Neural cell (in vitro differentiated cells): ENCODE measurements at regions not wholly inside any gene's neighbourhood (a gene's known extent, or its start where the extent isn't known, plus 50 kb on each side); places are given as distances from the start of the nearest gene placed in this dataset.

Experiments
- H2AFZ ChIP-seq: fragments of 200-600, 300-800 bp; sonication (generic), shearing (Covaris generic); 2 replicates; pipeline ENCODE4 v1.6.0; 2014; ENCODE audit warnings: low read depth, mild to moderate bottlenecking, antibody characterized with exemption, low read length, moderate library complexity
- H3F3A ChIP-seq: fragments of 200-600 bp; shearing (Covaris generic); 2 replicates; pipeline ENCODE4 v1.6.1; 2016; ENCODE audit warnings: mild to moderate bottlenecking, moderate library complexity, mixed read lengths, antibody characterized with exemption, low read length; ENCODE audit not compliant: insufficient read depth, poor library complexity, severe bottlenecking
- H3K27ac ChIP-seq: fragments of 200-600, 300-800 bp; sonication (generic), shearing (Covaris generic); 2 replicates; pipeline ENCODE4 v1.5.1; 2014; ENCODE audit warnings: mild to moderate bottlenecking, low read length, moderate library complexity
- H3K27me3 ChIP-seq: fragments of 300-800, 200-600 bp; sonication (generic), shearing (Covaris generic); 2 replicates; pipeline ENCODE4 v1.6.0; 2014; ENCODE audit warnings: mild to moderate bottlenecking, low read depth, low read length, moderate library complexity; ENCODE audit not compliant: insufficient read depth
- H3K36me3 ChIP-seq: fragments of 300-800, 200-600 bp; sonication (generic), shearing (Covaris generic); 2 replicates; pipeline ENCODE4 v1.5.1; 2014; ENCODE audit warnings: mild to moderate bottlenecking, antibody characterized with exemption, low read length, moderate library complexity; ENCODE audit not compliant: insufficient read depth
- H3K4me2 ChIP-seq: fragments of 300-800, 200-600 bp; sonication (generic), shearing (Covaris generic); 2 replicates; pipeline ENCODE4 v1.6.0; 2014; ENCODE audit warnings: mild to moderate bottlenecking, low read length
- H3K4me3 ChIP-seq: fragments of 300-800, 200-600 bp; sonication (generic), shearing (Covaris generic); 2 replicates; pipeline ENCODE4 v1.5.1; 2014; ENCODE audit warnings: mild to moderate bottlenecking, low read length, moderate library complexity
- H3K79me2 ChIP-seq: fragments of 200-600 bp; shearing (Covaris generic); replicated peaks from 2 replicates; pipeline ENCODE4 v1.6.0; 2014; ENCODE audit warnings: mild to moderate bottlenecking, low read length, moderate library complexity; ENCODE audit not compliant: insufficient read depth
- H3K9ac ChIP-seq: fragments of 300-800, 200-600 bp; sonication (generic), shearing (Covaris generic); 2 replicates; pipeline ENCODE4 v1.6.1; 2016; ENCODE audit warnings: mild to moderate bottlenecking, low read length, mixed read lengths
- H3K9me2 ChIP-seq: fragments of 200-600 bp; shearing (Covaris generic); 2 replicates; pipeline ENCODE4 v1.6.1; 2016; ENCODE audit warnings: mild to moderate bottlenecking, low read length, mixed read lengths; ENCODE audit not compliant: insufficient read depth
- H3K9me3 ChIP-seq: fragments of 200-600, 300-800 bp; sonication (generic), shearing (Covaris generic); 2 replicates; pipeline ENCODE4 v1.6.1; 2016; ENCODE audit warnings: mild to moderate bottlenecking, mixed run types, low read length, moderate library complexity, mixed read lengths
- H4K20me1 ChIP-seq: fragments of 200-600 bp; shearing (Covaris generic); 2 replicates; pipeline ENCODE4 v1.6.1; 2016; ENCODE audit warnings: mild to moderate bottlenecking, mixed run types; ENCODE audit not compliant: insufficient read depth
- EP300 ChIP-seq: fragments of 450-650 bp; conservative IDR thresholded peaks from 2 replicates; pipeline ENCODE4 v1.6.1; 2014; ENCODE audit warnings: antibody characterized with exemption, mild to moderate bottlenecking, moderate library complexity; ENCODE audit not compliant: poor library complexity, severe bottlenecking
- EZH2 ChIP-seq: fragments of 200-600, 300-800 bp; shearing (Covaris generic), sonication (generic); IDR thresholded peaks from 2 replicates; pipeline ENCODE4 v1.6.1; 2014; ENCODE audit warnings: antibody characterized with exemption, low read length, borderline replicate concordance, mild to moderate bottlenecking; ENCODE audit not compliant: insufficient read depth, poor library complexity, severe bottlenecking
- MXI1 ChIP-seq: fragments of 450-650 bp; conservative IDR thresholded peaks from 2 replicates; pipeline ENCODE4 v1.6.1; 2014; ENCODE audit warnings: antibody characterized with exemption, mild to moderate bottlenecking; ENCODE audit not compliant: poor library complexity, severe bottlenecking
- POLR2AphosphoS5 ChIP-seq: IDR thresholded peaks from 2 replicates; pipeline ENCODE4 v1.6.1; 2012
- RAD21 ChIP-seq: fragments of 450-650 bp; conservative IDR thresholded peaks from 2 replicates; pipeline ENCODE4 v1.6.1; 2014; ENCODE audit warnings: antibody characterized with exemption, mild to moderate bottlenecking, moderate library complexity
- SMC3 ChIP-seq: fragments of 450-650 bp; conservative IDR thresholded peaks from 2 replicates; pipeline ENCODE4 v1.6.1; 2014; ENCODE audit warnings: antibody characterized with exemption, mild to moderate bottlenecking, moderate library complexity; ENCODE audit not compliant: poor library complexity
- TAF1 ChIP-seq: IDR thresholded peaks from 2 replicates; pipeline ENCODE4 v1.6.1; 2012; ENCODE audit warnings: low read depth
- TF ChIP-seq, protein P1 (sequence below): IDR thresholded peaks from 2 replicates; pipeline ENCODE4 v1.6.1; 2012; ENCODE audit warnings: borderline replicate concordance
- TF ChIP-seq, protein P2 (sequence below): fragments of 450-650 bp; IDR thresholded peaks from 2 replicates; pipeline ENCODE4 v1.5.1; 2014; ENCODE audit warnings: antibody characterized with exemption, mild to moderate bottlenecking, moderate library complexity; ENCODE audit not compliant: poor library complexity, severe bottlenecking

DNA sequence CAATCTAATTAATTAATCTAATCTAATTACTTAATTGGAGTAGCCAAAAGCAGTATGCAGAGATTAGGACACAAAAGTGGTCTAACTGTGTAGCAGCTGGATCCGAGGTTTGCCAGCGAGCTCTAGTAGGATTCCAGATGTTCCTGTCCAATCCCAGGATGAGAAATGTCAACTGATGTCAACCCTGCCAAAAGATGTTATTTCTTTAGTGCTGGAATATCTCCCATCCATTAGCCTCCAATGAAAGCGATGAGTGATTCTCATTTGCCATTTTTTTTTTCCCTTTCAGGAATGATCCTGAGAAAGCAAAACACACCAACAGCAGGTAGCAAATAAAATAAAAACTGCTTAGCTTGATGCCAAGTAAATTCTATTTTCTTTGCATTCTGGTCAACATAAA, 372.9 kb downstream of the STIM2 start:
- no peak overlapping the region for H3K4me2 ChIP-seq
- H3K36me3 ChIP-seq: no peaks in the 10 kb centered on the region
- no peaks in the 10 kb centered on the region for H3K27me3 ChIP-seq
- H3K9me2 ChIP-seq: no peaks in the 10 kb centered on the region
- TF ChIP-seq, protein P1, sequence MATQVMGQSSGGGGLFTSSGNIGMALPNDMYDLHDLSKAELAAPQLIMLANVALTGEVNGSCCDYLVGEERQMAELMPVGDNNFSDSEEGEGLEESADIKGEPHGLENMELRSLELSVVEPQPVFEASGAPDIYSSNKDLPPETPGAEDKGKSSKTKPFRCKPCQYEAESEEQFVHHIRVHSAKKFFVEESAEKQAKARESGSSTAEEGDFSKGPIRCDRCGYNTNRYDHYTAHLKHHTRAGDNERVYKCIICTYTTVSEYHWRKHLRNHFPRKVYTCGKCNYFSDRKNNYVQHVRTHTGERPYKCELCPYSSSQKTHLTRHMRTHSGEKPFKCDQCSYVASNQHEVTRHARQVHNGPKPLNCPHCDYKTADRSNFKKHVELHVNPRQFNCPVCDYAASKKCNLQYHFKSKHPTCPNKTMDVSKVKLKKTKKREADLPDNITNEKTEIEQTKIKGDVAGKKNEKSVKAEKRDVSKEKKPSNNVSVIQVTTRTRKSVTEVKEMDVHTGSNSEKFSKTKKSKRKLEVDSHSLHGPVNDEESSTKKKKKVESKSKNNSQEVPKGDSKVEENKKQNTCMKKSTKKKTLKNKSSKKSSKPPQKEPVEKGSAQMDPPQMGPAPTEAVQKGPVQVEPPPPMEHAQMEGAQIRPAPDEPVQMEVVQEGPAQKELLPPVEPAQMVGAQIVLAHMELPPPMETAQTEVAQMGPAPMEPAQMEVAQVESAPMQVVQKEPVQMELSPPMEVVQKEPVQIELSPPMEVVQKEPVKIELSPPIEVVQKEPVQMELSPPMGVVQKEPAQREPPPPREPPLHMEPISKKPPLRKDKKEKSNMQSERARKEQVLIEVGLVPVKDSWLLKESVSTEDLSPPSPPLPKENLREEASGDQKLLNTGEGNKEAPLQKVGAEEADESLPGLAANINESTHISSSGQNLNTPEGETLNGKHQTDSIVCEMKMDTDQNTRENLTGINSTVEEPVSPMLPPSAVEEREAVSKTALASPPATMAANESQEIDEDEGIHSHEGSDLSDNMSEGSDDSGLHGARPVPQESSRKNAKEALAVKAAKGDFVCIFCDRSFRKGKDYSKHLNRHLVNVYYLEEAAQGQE: no peak
- no peak for TF ChIP-seq EP300
- TF ChIP-seq SMC3: no peak
- TF ChIP-seq EZH2: no peak
- no peak for TF ChIP-seq RAD21
- TF ChIP-seq POLR2AphosphoS5: no peak
- TF ChIP-seq MXI1: no peak
- no peak overlapping the region for H2AFZ ChIP-seq
- H3K9me3 ChIP-seq: no peaks in the 10 kb centered on the region
- H3K4me3 ChIP-seq: no peak overlapping the region
- no peaks in the 10 kb centered on the region for H3K79me2 ChIP-seq
- H3K9ac ChIP-seq: no peak overlapping the region
- no peaks in the 10 kb centered on the region for H4K20me1 ChIP-seq
- H3K27ac ChIP-seq: no peak overlapping the region
- H3F3A ChIP-seq: no peaks in the 10 kb centered on the region

DNA sequence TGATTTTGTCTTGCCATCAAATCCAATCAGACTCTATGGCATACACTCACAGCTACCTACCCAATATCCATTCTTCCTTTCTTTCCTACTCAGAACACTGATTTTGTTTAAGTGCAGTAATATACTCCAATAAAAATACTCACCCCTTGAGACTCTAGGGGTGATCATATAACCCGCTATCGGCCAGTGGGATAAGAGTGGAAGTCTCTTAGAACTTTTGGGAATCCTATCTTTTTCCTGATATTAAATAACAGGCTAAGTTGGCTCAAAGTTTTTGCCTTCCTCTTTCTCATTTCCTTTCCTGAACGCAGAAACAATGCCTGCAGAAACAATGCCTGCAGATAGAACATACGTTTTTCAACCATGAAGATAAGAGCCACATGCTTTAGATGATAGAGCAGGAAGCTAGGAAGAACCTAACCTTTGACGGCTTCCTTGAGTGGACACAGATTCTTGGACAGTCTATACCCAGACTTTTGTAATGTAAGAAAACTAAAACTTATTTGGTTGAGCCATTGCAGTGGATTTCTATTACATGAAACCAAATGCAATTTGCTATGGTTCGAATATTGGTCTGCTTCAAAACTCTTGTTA, 373.8 kb downstream of the STIM2 start:
- Histone ChIP-seq H3K27ac (no peak overlapping the region), H3K9me3 (no peaks in the 10 kb centered on the region), H3K9me2 (no peaks in the 10 kb centered on the region), H3K9ac (no peak overlapping the region), H3K4me2 (no peak overlapping the region), H3F3A (no peaks in the 10 kb centered on the region), H3K79me2 (no peaks in the 10 kb centered on the region), H2AFZ (no peak overlapping the region), H3K4me3 (no peak overlapping the region), H3K36me3 (no peaks in the 10 kb centered on the region), H4K20me1 (no peaks in the 10 kb centered on the region), H3K27me3 (no peaks in the 10 kb centered on the region)
- TF ChIP-seq SMC3 (no peak), POLR2AphosphoS5 (no peak), TAF1 (no peak)
- TF ChIP-seq, protein P2, sequence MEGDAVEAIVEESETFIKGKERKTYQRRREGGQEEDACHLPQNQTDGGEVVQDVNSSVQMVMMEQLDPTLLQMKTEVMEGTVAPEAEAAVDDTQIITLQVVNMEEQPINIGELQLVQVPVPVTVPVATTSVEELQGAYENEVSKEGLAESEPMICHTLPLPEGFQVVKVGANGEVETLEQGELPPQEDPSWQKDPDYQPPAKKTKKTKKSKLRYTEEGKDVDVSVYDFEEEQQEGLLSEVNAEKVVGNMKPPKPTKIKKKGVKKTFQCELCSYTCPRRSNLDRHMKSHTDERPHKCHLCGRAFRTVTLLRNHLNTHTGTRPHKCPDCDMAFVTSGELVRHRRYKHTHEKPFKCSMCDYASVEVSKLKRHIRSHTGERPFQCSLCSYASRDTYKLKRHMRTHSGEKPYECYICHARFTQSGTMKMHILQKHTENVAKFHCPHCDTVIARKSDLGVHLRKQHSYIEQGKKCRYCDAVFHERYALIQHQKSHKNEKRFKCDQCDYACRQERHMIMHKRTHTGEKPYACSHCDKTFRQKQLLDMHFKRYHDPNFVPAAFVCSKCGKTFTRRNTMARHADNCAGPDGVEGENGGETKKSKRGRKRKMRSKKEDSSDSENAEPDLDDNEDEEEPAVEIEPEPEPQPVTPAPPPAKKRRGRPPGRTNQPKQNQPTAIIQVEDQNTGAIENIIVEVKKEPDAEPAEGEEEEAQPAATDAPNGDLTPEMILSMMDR: no peak

DNA sequence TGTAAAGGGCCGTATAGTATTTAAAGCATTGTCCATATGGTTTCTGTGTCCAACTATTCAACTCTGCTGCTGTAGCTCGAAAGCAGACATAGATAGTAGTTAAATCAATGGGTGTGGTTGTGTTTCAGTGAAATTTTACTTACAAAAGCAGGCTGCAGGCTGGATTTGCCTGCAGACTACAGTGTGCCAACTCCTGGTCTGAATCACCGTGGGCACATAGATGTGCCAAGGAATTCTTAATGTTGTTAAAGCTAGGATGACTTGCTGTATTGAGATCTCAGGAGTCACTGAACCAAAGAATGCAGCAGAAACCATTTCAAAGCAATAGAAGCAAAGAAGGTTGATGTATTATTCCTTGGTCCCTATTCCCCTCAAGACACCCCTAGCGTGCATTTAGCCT, 379.0 kb downstream of the STIM2 start:
- no peaks in the 10 kb centered on the region for H3K9me3 ChIP-seq
- no peaks in the 10 kb centered on the region for H3K36me3 ChIP-seq
- no peak overlapping the region for H2AFZ ChIP-seq
- H3F3A ChIP-seq: no peaks in the 10 kb centered on the region
- no peak overlapping the region for H3K27ac ChIP-seq
- no peaks in the 10 kb centered on the region for H4K20me1 ChIP-seq
- H3K4me3 ChIP-seq: no peak overlapping the region
- no peak overlapping the region for H3K4me2 ChIP-seq
- no peak overlapping the region for H3K9ac ChIP-seq
- H3K9me2 ChIP-seq: no peaks in the 10 kb centered on the region
- TF ChIP-seq, protein P2: no peak
- TF ChIP-seq, protein P1: no peak
- TF ChIP-seq TAF1 (no peak), EP300 (no peak), SMC3 (no peak), MXI1 (no peak)
- H3K79me2 ChIP-seq: no peaks in the 10 kb centered on the region
- H3K27me3 ChIP-seq: no peaks in the 10 kb centered on the region
